HG03045 (cell line): ENCODE measurements at regions not wholly inside any gene's neighbourhood (a gene's known extent, or its start where the extent isn't known, plus 50 kb on each side); places are given as distances from the start of the nearest gene placed in this dataset.

Experiments used
- ATAC-seq: cut with Tn5 transposase; IDR thresholded peaks from one replicate; pipeline ENCODE4 v1.9.1; 2021; ENCODE audit warnings: mild to moderate bottlenecking, moderate library complexity; ENCODE audit not compliant: unreplicated experiment

DNA sequence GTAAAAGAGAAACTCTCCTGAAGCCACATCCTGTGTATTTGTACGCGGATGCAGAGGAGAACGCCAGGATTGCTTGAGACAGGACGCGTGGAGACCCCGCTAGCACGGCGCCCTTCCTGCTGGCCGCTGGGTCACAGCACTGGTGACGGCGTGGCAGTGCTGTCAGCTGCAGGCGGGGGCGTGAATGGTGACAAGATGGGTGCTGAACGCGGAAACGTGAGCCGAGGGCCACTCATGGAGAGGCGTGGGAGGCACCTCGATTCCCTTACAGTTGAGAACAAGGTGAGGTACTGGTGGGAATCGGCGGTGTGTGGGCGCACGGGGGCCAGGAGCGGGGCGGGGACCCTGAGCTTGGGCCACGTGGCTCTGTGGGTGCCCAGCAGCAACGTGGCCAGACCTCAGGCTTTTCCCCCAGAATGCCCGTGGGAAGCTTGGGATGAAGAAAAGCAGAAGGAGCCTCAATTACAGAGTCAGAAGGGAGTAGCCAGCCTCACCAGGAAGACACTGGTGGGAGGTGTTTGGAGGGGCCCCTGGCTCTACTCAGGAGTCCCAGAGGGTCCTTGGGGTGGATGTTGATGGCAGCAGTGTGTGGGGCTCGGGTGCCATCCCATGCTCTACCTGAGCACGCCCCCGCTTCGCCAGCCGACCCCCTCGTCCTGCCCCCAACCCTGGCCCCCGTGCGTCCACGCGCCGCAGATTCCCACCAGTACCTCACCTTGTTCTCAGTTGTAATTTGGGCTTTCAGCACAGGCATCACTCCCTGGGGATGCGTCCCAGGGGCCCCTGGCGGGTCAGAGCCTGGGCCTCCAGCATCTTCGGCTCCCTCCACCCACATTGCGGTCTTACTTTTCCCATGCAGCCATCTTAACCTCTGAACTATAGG is 208.4 kb upstream of the TCERG1L start:
- no peak for ATAC-seq

DNA sequence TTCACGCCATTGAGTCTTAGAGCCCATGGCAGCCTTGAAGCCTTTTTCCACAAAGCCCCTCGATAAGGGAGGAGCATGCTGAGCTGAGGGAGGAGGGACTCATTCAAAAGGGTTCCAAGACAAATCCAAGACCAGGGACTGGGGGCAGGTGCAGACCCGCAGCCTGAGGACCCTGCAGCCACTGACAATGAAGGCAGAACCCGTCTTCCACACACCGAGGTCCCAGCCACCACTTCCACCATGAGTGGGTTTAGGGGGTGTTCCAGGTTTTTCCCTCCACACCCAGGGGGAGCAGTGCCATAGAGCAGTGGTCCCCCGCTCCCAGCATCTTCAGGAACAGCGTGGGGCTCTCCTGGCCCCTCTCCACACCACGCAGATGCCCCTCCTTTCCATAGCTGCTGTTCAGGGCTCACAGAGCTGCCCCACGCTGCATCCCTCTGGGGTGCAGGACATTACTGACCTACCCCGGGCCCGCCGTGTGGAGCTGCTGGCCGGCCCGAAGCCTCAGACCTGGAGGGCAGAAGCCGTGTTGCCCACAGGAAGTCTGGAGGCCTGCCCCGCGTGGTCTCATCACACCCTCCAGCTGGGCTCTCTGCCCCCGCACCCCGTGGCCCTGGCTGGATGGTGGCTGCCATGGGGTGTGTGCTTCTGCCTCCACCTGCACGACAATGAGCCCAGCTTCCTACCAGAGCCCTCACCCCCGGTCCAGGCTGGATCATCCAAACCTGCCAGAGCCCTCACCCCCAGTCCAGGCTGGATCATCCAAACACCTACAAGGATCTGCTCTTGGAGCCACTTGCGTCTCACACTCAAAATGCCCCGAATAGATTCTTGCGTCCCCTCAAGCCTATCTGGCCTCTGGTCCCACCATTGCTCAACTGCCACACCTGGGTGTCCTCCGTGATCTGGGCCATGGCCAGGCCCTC is 220.0 kb upstream of the TCERG1L start:
- ATAC-seq = no peak

DNA sequence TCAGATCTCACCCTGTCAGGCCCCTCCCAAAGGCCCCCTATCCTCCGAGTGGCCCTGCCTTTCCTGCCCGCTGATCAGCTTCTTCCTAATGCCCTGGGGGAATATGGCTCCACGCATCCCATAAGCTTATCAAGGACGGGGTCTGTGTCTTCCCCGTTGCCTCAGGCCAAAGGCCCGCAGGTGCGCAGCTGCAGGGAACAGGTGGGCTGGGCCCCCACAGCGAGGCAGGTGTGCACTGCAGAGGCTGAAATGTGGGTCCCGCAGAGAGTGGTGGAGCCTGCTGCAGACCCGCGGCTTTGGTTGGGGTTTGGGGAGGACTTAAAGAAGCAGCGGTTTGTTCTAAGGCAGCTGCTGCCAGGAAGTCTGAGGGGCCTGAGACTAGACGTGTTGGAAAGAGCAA is 220.8 kb upstream of the TCERG1L start:
- ATAC-seq = no peak

DNA sequence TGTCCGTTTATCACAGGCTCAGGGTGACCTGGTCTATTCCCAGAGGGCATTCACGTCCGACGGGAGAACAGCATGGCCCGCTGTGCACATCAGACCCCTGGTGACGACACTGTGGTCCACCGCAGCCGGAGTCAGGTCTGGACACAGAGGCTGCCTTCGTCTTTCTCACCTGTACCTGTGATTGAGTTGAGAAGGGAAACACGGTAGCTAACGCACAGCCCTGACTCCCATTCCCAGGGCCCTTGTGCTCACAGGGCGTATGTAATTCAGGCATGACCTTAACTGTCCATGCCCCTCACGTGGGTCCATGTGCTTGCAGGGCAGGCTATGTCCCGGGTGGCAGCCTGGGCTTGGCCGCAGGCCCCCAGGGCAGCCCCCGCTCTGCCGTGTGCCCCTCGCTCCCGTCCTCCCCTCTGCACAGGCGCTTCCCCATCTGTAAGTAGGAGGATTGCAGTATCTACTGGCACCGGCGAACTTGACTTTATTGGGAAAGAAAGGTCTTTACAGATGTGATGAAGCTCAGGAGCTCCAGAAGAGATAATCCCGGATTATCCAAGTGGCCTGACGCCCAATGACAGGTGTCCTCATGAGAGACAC is 221.3 kb upstream of the TCERG1L start:
- ATAC-seq = no peak

DNA sequence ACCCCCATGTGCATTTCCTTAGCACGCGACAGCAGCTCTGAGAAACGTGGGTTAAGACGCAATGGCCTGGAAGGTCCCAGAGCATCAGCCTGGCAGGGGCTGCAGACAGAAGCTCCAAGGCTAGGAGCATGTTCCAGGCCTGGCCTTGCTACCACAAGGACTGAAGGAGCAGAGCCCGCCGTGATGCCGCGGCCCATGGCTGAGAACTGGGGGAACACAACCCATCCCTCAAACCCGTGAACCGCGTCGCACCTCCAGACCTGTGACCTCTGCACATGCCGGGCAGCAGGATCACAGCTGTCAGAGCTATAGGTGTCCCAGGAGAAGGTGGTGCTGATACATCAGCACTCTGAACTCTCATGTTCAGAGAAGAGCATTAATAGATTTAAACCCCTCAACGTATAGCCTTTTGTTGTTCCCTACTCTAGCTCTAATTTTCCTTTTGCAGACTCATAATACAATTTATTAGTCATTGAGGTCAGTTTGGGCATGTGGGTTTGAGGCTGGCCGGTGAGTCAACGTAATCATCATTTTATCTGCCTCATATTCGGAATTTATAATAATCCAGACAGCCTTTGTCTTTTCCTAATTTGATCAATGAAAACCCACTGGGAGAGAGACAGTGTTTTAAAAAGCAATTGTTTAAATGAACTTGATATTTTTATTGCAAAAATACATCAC is 222.5 kb upstream of the TCERG1L start:
- ATAC-seq = no peak

DNA sequence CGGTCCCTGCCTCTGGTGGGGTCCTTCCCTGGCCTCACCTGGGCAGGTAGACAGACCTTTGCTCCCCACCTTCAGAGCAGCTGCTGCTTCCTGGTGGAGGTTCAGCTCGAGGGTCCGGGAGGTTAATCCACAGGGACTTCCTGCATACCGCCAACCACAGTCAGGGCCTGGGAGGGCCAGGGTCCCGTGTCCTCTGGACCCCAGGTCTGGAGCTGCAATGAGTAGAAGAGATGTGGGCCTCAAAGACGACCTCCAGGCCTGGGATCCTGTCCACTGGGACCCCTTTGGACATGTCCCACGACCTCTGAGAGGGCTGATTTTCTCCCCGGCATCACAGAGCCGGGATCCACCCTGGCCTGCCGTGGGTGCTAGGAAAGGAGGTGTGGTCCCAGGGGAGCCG is 223.3 kb upstream of the TCERG1L start:
- ATAC-seq = no peak

DNA sequence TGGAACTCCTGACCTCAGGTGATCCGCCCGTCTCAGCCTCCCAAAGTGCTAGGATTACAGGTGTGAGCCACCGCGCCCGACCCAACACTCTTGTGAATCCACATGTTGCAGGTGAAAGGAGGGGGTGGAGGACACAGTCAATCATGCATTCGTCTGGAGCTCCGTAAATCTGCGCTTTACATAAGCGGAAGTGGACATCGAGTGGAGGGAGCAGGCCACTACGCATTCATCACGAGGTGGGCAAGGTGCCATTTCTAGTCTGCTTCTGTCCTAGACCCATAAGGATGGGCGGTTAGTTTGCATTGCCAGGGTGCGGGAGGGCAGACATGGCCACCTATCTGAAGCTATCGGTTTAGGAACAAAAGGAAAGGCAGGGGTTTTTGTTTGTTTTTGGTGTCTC is 225.2 kb upstream of the TCERG1L start:
- ATAC-seq = no peak

DNA sequence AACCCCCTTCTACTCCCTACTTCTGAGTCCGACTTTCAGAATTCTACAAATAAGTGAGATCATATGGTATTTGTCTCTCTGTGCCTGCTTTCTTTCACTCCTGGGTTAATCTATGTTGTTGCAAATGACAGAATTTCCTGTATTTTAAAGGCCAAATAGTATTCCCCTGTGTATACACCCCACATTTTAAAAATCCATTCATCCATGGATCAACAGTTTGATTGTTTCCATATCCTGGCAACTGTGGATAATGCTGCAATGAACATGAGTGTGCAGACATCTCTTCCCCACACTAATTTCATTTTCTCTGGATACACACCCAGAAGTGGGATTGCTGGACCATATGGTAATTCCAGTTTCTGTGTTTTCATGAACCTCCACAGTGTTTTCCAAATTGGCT is 225.8 kb upstream of the TCERG1L start:
- ATAC-seq = no peak

DNA sequence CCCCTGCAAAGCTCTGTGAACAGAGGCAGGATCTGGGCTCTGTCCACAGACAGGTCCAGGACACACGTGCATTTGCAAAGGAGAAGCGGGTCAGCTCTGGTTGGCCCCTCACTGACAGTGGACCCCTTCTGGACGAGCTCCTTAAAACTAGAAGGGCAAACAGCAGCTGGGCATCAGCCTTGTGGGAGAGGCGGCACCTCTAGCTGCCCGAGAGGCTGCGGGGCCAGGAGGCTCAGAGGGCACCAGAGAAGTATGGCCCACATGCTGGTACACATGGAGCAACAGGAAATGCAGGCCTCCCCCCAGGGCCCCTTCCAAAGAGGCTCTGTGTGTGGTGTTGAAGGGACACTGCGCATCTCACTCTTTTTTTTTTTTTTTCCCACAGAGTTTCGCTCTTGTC is 233.0 kb upstream of the TCERG1L start:
- ATAC-seq = no peak

DNA sequence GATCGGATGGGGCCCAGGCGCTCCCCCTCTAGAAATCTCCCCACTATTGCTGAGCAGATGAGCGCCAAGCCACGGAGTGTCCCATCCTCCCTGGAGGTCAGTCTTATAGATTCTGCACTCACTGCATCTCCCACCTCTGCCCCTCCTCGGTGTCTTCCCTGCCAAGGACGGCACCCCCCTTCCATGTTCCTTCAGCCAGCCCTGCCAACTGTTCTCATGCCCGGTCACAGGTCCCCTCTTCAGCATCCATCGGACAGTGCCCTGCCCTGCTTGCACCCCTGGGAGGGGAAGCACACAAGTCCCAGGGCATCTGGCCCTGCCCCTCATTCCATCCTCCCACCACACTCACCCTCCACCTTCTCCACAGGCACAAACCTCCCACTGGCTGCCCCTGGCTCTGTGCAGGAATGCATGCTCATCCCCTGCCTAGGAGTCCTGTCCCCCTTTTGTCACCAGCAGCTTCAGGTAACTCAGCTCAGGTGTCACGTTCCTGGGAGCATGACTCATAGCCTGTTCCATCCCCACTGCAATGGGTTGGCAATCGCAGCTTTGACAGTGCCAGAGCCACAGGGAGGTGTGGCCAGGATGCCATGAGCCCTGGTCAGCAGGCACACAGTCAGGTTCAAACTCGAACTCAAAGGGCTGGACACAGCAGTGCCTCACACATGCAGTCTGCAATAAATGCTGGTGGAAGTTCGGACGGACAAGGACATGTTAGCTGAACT is 234.7 kb upstream of the TCERG1L start:
- no peak for ATAC-seq

DNA sequence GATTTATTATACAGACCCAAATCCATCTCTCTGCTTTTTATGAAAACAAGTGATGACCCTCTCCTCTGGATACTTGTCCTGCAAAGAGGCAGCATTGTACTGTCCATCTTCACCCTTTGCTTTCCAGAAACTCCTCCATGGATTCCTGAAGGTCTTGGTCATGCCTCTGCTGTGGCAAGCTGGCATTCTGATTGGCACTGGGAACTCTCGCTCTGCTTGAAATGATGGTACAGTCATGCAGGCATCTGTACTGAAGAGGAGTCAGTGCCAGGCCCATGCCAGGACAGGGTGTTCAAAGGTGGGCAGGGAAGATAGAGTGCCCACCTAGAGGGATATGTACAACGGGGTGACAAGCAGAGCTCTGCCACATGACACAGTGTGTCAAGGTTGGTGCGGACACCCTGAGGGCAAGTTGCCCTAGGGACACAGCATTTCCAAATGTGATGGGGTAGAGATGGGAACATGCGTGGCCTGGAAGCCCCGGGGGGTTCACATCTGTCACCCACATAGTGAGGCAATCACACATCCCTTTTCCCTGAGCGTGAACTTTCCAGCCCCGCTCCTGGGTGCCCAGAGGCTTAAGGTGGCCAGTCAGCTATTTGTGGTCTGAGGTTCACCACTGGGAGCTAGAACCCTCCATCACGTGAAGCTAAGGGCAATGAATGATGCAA is 235.7 kb upstream of the TCERG1L start:
- no peak for ATAC-seq

DNA sequence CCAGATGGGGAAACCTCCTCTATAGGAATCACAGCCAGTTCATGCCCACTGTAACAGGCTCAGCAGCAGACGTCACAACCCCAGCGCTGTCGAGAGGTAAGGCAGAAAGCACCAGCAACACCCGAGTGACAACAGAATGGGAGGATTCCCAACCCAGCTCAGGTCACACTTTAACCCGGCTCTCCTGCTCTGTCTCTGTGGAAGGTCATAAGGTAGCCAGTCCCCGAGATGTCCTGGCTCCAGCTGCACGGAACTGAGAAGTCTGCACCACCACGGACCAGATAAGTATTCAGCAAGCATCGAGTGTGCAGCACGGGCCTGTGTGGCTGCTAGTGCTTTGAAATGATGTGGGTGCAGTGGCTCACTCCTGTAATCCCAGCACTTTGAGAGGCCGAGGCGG is 236.7 kb upstream of the TCERG1L start:
- ATAC-seq = no peak

DNA sequence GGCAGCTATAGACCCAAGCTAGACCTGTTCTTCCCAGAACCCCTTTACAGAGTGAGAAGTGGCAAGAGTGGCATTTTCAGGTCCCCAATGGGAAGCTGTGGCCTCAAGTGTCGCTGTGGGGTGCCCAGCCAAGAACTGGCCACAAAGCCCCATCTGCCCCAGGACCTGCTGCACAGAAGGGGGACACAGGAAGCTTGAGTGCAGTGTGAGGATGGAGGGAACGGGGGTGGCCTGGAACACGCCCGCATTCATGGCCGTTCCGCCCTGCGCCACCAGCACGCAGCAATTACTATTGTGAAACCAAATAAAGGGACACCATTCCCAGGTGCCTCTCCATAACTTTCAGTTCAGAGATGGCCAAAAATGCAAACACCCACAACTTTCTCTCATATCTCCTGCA is 237.6 kb upstream of the TCERG1L start:
- no peak for ATAC-seq

DNA sequence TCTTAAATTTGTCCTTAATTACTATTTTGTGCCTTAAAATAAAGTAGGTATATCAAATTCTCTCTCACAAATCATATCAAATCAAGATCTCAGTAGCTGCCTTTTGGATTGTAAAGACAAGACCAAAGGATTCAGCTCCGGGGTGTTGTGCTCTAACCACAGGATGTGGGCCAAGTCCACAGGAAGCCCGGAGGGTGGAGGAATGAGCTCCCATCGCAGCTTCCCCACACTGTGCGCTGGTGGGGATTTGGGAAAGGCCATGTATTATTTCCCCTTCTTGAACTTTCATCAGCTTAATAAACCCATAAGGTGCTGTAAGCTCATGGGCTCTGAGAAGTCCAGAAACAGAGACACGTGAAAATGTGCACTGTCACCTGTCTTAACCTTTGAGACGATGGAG is 241.6 kb upstream of the TCERG1L start:
- no peak for ATAC-seq

DNA sequence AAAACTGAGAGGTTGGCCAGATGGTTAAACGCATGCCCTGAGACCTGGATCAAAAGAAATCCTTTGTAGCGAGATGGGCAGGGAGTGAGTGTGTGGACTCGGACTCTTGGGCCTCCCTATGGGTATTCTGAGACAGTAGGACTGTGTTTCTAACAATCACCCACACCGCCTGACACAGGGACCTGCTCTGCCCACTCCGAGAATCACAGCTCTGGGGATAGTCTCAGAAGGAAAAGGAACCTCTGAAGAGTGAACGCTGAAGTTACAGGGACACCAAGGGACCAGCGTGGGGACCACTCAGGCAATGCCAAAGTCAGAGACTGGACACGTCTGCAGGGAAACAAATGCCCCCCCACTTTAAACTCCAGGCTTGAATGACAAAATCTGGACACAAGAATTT is 242.1 kb upstream of the TCERG1L start:
- no peak for ATAC-seq

DNA sequence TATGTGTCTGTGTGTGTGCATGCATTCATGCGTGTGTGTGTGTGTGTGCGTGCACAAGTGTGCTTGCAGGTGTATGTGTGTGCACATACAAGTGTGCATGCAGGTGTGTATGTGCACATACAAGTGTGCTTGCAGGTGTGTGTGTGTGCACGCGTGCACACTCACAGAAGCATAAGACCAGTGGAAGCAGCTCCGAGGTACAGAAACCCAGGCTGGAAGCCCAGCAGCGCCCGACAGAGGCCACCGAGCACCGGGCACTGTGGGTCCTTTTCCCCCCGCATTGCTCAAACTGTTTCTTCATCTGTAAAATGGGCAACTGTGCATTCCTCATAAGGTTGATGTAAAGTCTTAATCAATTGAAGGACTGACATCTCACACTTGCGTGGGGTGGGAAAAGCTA is 243.3 kb upstream of the TCERG1L start:
- ATAC-seq = no peak

DNA sequence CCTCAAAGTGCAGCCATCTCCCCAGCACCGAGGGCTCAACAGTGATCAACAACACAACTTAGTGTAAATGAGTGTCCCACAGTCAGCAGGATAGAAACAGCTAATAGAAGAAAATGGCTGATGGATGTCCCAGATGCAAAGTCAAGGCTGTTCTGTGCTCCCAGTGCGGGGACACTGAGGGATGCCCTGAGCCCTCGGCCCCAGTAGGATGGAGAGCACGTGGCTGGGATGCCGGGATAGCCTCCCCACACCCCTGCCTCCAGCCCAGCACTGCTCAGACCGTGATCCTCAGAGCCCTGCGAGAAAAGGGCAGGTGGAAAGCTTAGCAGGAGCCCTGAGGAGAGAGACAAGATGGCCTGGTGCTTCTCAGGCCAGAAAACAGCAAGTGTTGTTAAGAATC is 243.9 kb upstream of the TCERG1L start:
- no peak for ATAC-seq

DNA sequence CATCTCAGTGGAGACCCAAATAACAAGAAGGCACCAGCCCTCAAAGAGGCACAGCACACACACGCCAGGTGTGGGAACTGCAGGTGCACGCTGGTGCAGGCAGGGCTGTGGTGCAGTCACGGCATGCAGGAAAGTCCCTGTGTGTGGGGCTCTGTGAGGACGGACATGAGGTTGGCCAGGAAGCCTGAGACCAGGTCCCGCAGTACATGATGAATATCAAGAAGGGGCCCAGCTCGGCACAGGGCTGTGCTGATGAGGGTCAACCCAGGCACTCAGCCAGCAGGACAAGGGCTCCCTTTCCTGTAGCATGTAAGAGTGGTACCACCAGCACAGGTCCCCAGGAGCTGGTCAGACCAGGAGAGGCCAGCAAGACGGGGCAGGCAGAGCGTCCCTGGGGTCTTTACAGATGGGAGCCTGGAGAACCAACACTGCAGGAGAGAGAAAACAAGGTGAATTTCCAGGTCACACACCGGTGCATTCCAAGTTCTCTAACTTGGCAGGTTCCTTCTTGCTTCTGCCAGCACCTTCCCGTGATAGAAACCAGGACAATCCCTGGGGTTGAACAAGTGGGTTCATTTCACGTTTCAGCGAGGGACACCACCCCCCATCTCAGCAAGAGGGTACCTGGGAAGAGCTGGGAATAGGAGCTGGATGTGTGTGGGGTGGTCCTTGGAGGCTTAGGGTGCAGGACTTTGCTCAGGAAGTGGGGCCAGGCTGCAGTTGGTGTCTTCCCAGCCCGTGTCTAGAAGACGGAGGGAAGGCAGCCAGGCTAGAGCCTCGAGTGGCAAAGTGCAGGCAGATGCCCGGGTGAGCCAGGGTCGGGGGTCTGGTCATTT is 244.8 kb upstream of the TCERG1L start:
- no peak for ATAC-seq

DNA sequence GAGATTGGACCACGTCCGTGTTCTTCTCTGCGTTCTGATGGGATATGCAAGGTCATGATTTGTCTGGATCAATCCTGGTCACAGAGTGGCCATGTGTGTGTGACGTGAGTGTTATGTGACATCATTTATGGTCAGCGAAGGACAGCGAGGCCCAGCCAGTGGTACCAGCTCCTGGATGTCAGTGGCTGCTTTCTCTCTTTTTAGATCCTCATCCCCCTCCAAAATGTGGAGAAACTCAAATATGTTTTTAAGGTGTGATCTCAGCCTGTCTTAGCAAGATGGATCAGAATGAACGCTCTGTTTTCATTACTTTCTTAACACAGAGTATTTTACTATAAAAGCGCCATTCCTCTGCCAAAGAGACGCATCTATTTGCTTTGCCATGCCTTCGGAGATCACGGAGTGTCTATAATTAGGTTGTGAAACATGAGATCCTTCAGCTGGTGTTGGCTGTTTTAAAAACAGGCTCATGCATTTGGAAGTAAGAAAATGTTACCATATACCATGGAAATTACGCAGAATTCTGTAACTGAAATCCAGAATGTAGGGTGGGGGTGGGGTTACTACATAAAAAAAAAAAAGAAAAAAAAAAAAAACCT is 245.5 kb upstream of the TCERG1L start:
- ATAC-seq = no peak
